WERI-Rb-1 (cell line): ENCODE measurements at regions not wholly inside any gene's neighbourhood (a gene's known extent, or its start where the extent isn't known, plus 50 kb on each side); places are given as distances from the start of the nearest gene placed in this dataset.

Experiments
- DNase-seq: peaks from one replicate; pipeline ENCODE4 v3.0.0-alpha.2; 2020
- H3K27ac ChIP-seq: fragments of 250-450 bp; sonication (Bioruptor Pico); 2 replicates; pipeline ENCODE4 v1.5.1; 2020; ENCODE audit warnings: mild to moderate bottlenecking, moderate library complexity
- H3K27me3 ChIP-seq: fragments of 250-450 bp; sonication (Bioruptor Pico); 2 replicates; pipeline ENCODE4 v1.5.1; 2021; ENCODE audit warnings: mild to moderate bottlenecking, low read depth, moderate library complexity; ENCODE audit not compliant: insufficient read depth, severe bottlenecking
- H3K36me3 ChIP-seq: fragments of 250-450 bp; sonication (Bioruptor Pico); 2 replicates; pipeline ENCODE4 v1.5.1; 2020; ENCODE audit warnings: mild to moderate bottlenecking, moderate library complexity
- H3K4me3 ChIP-seq: 2 replicates; pipeline ENCODE4 v1.5.1; 2011; ENCODE audit warnings: low read depth, mild to moderate bottlenecking, control low read depth, low read length
- H3K9me3 ChIP-seq: fragments of 250-450 bp; sonication (Bioruptor Pico); 2 replicates; pipeline ENCODE4 v1.5.1; 2021; ENCODE audit warnings: mild to moderate bottlenecking, moderate library complexity; ENCODE audit not compliant: severe bottlenecking
- CTCF ChIP-seq: IDR thresholded peaks from 2 replicates; pipeline ENCODE4 v1.5.1; 2011; ENCODE audit warnings: low read depth, mild to moderate bottlenecking, control low read depth, inconsistent platforms, low read length

GRCh38 chr22:47299863-47300697, 537.6 kb downstream of the TBC1D22A start:
- H3K4me3 ChIP-seq = no peak overlapping the region
- no peak for TF ChIP-seq CTCF
- no peaks in the 10 kb centered on the region for H3K36me3 ChIP-seq
- no peak for DNase-seq
- no peak overlapping the region for H3K27ac ChIP-seq
- H3K27me3 ChIP-seq = no peaks in the 10 kb centered on the region
- no peaks in the 10 kb centered on the region for H3K9me3 ChIP-seq

- no peak overlapping the region for H3K27ac ChIP-seq
- H3K4me3 ChIP-seq = no peak overlapping the region
- no peaks in the 10 kb centered on the region for H3K27me3 ChIP-seq
- no peak for TF ChIP-seq CTCF
- H3K9me3 ChIP-seq = no peaks in the 10 kb centered on the region
- H3K36me3 ChIP-seq = no peaks in the 10 kb centered on the region
- DNase-seq = no peak
These were observed 536.9 kb downstream of the TBC1D22A start for GRCh38 chr22:47299211-47299862.

- H3K9me3 ChIP-seq = no peaks in the 10 kb centered on the region
These were observed 535.8 kb downstream of the TBC1D22A start for GRCh38 chr22:47298017-47298785.

GRCh38 chr22:47297261-47298016, 535.0 kb downstream of the TBC1D22A start:
- no peaks in the 10 kb centered on the region for H3K36me3 ChIP-seq
- no peak for DNase-seq
- H3K27ac ChIP-seq = no peak overlapping the region
- no peaks in the 10 kb centered on the region for H3K27me3 ChIP-seq
- no peaks in the 10 kb centered on the region for H3K9me3 ChIP-seq
- no peak overlapping the region for H3K4me3 ChIP-seq
- TF ChIP-seq CTCF = 0 out of 2 replicates have a peak, but pooled peaks have one; percentile 8

More at GRCh38 chr22:47298017-47298785, 535.8 kb downstream of the TBC1D22A start:
- no peak for DNase-seq
- H3K4me3 ChIP-seq = no peak overlapping the region
- no peaks in the 10 kb centered on the region for H3K36me3 ChIP-seq
- no peak for TF ChIP-seq CTCF
- no peak overlapping the region for H3K27ac ChIP-seq
- no peaks in the 10 kb centered on the region for H3K27me3 ChIP-seq

- no peak for DNase-seq
- TF ChIP-seq CTCF = no peak
- Histone ChIP-seq H3K9me3 (no peaks in the 10 kb centered on the region), H3K27me3 (no peaks in the 10 kb centered on the region), H3K36me3 (no peaks in the 10 kb centered on the region), H3K4me3 (no peak overlapping the region), H3K27ac (no peak overlapping the region)
These were observed 534.2 kb downstream of the TBC1D22A start for GRCh38 chr22:47296405-47297260.
